ENCODE measurements at regions not wholly inside any gene's neighbourhood (a gene's known extent, or its start where the extent isn't known, plus 50 kb on each side); places are given as distances from the start of the nearest gene placed in this dataset.

- WGBS, 2 experiments (ENCODE audit: extremely low coverage in 1 of 2, insufficient coverage in 1 of 2, insufficient read length in 1 of 2, insufficient replicate concordance in 2 of 2, low coverage in 1 of 2, low lambda C conversion rate in 2 of 2, missing lambda C conversion rate in 1 of 2), result 85% methylated on average over 2 of the region's 2 CpGs; no CpG with 5 or more reads in 1 of the 2 experiments
- no peaks in the 10 kb centered on the region for H3K4me1 ChIP-seq (replicated peaks in 1 of 4; ENCODE audit: control insufficient read depth in 3 of 4, insufficient read depth in 4 of 4, low read length in 3 of 4)
- H3K23me2 ChIP-seq (ENCODE audit: low read depth, low read length), result no peaks in the 10 kb centered on the region
- no peak overlapping the region for H3K14ac ChIP-seq (ENCODE audit: insufficient read length)
- no peak overlapping the region for H3K9ac ChIP-seq (replicated peaks in 1 of 4; ENCODE audit: extremely low read depth in 1 of 4, low read depth in 3 of 4, low read length in 3 of 4)
- no peaks in the 10 kb centered on the region for H3K79me1 ChIP-seq (ENCODE audit: low read depth, low read length)
- H3K23ac ChIP-seq (ENCODE audit: insufficient read length), result no peak overlapping the region
- no peaks in the 10 kb centered on the region for H3K36me3 ChIP-seq (ENCODE audit: control insufficient read depth in 2 of 4, insufficient read depth in 4 of 4, low read length in 3 of 4)
- no peak overlapping the region for H2BK5ac ChIP-seq (ENCODE audit: low read depth, low read length)
- no peaks in the 10 kb centered on the region; a peak in 1 of 7 replicates for H3K27me3 ChIP-seq (replicated peaks in 1 of 4; ENCODE audit: control insufficient read depth in 3 of 4, extremely low read depth in 1 of 4, insufficient read depth in 3 of 4, low read length in 3 of 4)
- DNase-seq (ENCODE audit: low read depth in 1 of 2, low spot score in 2 of 2) (no peak), FAIRE-seq (no peak)
- H4K20me1 ChIP-seq (replicated peaks in 1 of 2; ENCODE audit: control insufficient read depth in 1 of 2, insufficient read depth in 2 of 2, low read length in 2 of 2), result no peaks in the 10 kb centered on the region
- H3K27ac ChIP-seq (ENCODE audit: low read depth, low read length), result no peak overlapping the region
- H3K79me2 ChIP-seq (ENCODE audit: control insufficient read depth in 1 of 2, insufficient read depth in 2 of 2, low read length in 2 of 2), result no peaks in the 10 kb centered on the region
- TF ChIP-seq SIRT6 (IDR thresholded peaks at IDR 0.05; ENCODE audit: low read length), result no peak
- TF ChIP-seq SUZ12 (IDR thresholded peaks at IDR 0.05; ENCODE audit: low read length), result no peak
- TF ChIP-seq POLR2AphosphoS5 (IDR thresholded peaks at IDR 0.05; ENCODE audit: low read depth, low read length), result no peak
- TF ChIP-seq NRF1 (IDR thresholded peaks at IDR 0.05; ENCODE audit: low read depth, low read length), result no peak
- no peak for TF ChIP-seq JUND (IDR thresholded peaks at IDR 0.05; ENCODE audit: low read length)
- H3K9me3 ChIP-seq (ENCODE audit: insufficient read depth in 2 of 2, low read depth in 1 of 2, low read length in 1 of 2), result no peaks in the 10 kb centered on the region
- no peak overlapping the region for H3K4ac ChIP-seq (replicated peaks; ENCODE audit: insufficient read length, low read depth, low read length)
- H2AK5ac ChIP-seq (ENCODE audit: low read depth, low read length), result no peak overlapping the region
- ChIA-PET CTCF (ENCODE audit: partially characterized antibody) (interaction anchor here (1.4 kb wide), 1 partner anchor 154 kb away, joined by 5 read pairs; no protein-coding TSS in a partner anchor), POLR2A (ENCODE audit: partially characterized antibody) (no interaction called here)
- no peak overlapping the region for H2BK20ac ChIP-seq (ENCODE audit: low read length)
- H3K18ac ChIP-seq (ENCODE audit: extremely low read depth, low read length), result no peak overlapping the region
- H2AFZ ChIP-seq (ENCODE audit: low read length), result no peak overlapping the region
- H3K4me2 ChIP-seq (ENCODE audit: insufficient read depth in 1 of 2, low read depth in 2 of 2, low read length in 2 of 2), result no peak overlapping the region
- H4K91ac ChIP-seq (replicated peaks; ENCODE audit: insufficient read length, low read length), result no peak overlapping the region
- H3K56ac ChIP-seq (replicated peaks; ENCODE audit: insufficient read length, low read depth, low read length), result no peak overlapping the region
- H2BK15ac ChIP-seq (ENCODE audit: low read length), result no peak overlapping the region
- no peak overlapping the region for H3K4me3 ChIP-seq (ENCODE audit: extremely low read depth in 1 of 4, insufficient read depth in 2 of 4, low read depth in 3 of 4, low read length in 4 of 4)
- no peak overlapping the region for H2BK120ac ChIP-seq (replicated peaks; ENCODE audit: low read depth, low read length)
- no peak overlapping the region for H4K8ac ChIP-seq (ENCODE audit: extremely low read depth, insufficient read depth, low read length)
- no peak overlapping the region for H4K5ac ChIP-seq (ENCODE audit: insufficient read length, low read depth, low read length)
- no peak overlapping the region for H2BK12ac ChIP-seq (ENCODE audit: low read depth, low read length)
These were observed 208.6 kb downstream of the HRH4 start for GRCh38 chr18:24669015-24669414.
